H1 (cell line): ENCODE measurements at regions not wholly inside any gene's neighbourhood (a gene's known extent, or its start where the extent isn't known, plus 50 kb on each side); places are given as distances from the start of the nearest gene placed in this dataset.

ENCODE experiments used
- CEBPB ChIP-seq: IDR thresholded peaks from 2 replicates; pipeline ENCODE4 v1.6.1; 2012; ENCODE audit warnings: low read depth, low read length
- EZH2 ChIP-seq: fragments of 200-600 bp; sonication (generic); IDR thresholded peaks from 2 replicates; pipeline ENCODE4 v1.7.1; 2012; ENCODE audit warnings: low read depth, mild to moderate bottlenecking, moderate library complexity, low read length, inconsistent platforms; ENCODE audit not compliant: severe bottlenecking
- JUN ChIP-seq: IDR thresholded peaks from 2 replicates; pipeline ENCODE4 v1.6.1; 2011; ENCODE audit warnings: low read depth, mild to moderate bottlenecking, improper control_type of control experiment, low read length
- TAF1 ChIP-seq: IDR thresholded peaks from 2 replicates; pipeline ENCODE4 v1.6.1; 2011; ENCODE audit warnings: mild to moderate bottlenecking, low read depth, low read length
- TCF12 ChIP-seq: IDR thresholded peaks from 2 replicates; pipeline ENCODE4 v1.6.1; 2011; ENCODE audit warnings: low read depth, mild to moderate bottlenecking, low read length
- TF ChIP-seq, protein P1 (sequence below), 3 experiments: IDR thresholded peaks; 1 replicate in 2 of 3; 2 replicates in 1 of 3; pipeline versions ENCODE4 v1.5.1 to v1.6.1; 2011; ENCODE audit warnings: low read length in 3 of 3, mild to moderate bottlenecking in 3 of 3, inconsistent platforms in 2 of 3, low read depth in 1 of 3, moderate library complexity in 1 of 3; ENCODE audit not compliant: insufficient read depth in 1 of 3; ENCODE audit errors: control extremely low read depth in 1 of 3

DNA sequence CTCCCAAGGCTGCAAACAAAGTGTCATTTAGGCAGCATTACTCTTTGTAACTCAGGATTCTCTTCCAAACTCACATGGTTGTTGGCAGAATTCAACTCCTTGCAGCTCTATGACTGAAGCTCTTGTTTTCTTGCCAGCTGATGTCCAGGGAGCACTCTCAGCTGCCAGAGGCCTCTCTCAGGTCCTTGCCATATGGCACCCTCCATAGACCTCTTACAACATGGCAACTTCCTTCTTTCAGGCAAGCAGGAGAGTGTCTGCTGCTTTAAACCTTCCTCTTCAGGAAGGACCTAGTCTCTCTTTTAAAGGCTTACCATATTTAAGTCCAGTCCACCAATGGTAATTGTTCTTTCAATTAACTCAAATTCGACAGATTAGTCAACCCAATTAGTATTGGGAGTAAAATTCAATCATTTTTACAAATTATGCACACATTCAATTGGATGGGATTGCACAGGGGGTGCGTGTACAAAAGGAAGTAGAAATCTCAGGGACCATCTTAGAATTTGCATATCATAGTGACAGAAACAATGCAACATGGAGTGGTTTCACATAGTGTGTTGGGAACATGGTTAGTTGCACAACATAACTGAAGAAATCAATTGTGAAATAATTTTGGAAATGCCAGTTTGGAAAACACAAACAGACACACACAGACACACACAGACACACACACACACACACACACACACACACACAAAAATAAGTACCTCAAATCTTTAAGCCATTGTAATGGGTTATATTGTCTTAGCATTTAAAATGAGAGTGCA is 893.5 kb upstream of the ZEB2 start:
- no peak for TF ChIP-seq EZH2
- no peak for TF ChIP-seq CEBPB
- TF ChIP-seq, protein P1, sequence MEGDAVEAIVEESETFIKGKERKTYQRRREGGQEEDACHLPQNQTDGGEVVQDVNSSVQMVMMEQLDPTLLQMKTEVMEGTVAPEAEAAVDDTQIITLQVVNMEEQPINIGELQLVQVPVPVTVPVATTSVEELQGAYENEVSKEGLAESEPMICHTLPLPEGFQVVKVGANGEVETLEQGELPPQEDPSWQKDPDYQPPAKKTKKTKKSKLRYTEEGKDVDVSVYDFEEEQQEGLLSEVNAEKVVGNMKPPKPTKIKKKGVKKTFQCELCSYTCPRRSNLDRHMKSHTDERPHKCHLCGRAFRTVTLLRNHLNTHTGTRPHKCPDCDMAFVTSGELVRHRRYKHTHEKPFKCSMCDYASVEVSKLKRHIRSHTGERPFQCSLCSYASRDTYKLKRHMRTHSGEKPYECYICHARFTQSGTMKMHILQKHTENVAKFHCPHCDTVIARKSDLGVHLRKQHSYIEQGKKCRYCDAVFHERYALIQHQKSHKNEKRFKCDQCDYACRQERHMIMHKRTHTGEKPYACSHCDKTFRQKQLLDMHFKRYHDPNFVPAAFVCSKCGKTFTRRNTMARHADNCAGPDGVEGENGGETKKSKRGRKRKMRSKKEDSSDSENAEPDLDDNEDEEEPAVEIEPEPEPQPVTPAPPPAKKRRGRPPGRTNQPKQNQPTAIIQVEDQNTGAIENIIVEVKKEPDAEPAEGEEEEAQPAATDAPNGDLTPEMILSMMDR (IDR thresholded peaks at IDR 0.05; ENCODE audit: control extremely low read depth in 1 of 3, insufficient read depth in 1 of 3, low read depth in 1 of 3, low read length in 3 of 3) = no peak
- TF ChIP-seq TCF12 = no peak
- no peak for TF ChIP-seq TAF1
- TF ChIP-seq JUN = no peak
